Tibial nerve (tissue), 3 donors: ENCODE measurements at regions not wholly inside any gene's neighbourhood (a gene's known extent, or its start where the extent isn't known, plus 50 kb on each side); places are given as distances from the start of the nearest gene placed in this dataset.

Experiments
- POLR2A ChIP-seq, 2 donors: fragments of 450-650 bp; IDR thresholded peaks; one replicate each; pipeline ENCODE4 v1.6.1; 2017; ENCODE audit warnings: antibody characterized with exemption in 2 of 2, mild to moderate bottlenecking in 2 of 2, moderate library complexity in 2 of 2
- TF ChIP-seq, protein P1 (sequence below), 5 experiments: fragments of 200-600 bp in 3 of 5; fragments of 450-650 bp in 2 of 5; sonication (generic) in 3 of 5; IDR thresholded peaks; one replicate each; pipeline ENCODE4 v1.5.1; 2016 to 2019; ENCODE audit warnings: antibody characterized with exemption in 5 of 5, mild to moderate bottlenecking in 3 of 5, moderate library complexity in 2 of 5

DNA sequence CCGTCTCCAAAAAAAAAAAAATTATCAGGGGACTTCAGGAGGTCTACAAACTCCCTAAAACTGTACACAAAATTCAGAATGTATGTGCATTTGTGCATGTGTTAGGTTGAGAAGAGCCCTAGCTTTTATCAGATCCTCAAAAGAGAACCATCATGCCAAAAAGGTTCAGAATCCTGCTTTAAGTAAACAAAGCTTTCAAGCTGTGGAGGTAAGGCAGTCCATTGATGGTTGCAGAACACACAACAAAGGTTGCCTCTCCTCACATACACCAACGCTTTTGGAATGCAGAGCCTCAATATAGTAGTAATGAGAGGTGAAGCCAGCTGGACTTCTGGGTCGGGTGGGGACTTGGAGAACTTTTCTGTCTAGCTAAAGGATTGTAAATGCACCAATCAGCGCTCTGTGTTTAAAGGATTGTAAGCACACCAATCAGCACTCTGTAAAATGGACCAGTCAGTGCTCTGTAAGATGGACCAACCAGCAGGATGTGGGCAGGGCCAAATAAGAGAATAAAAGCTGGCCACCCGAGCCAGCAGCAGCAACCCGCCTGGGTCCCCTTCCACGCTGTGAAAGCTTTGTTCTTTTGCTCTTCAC is 57.9 kb upstream of the RNF38 start:
- TF ChIP-seq, protein P1, sequence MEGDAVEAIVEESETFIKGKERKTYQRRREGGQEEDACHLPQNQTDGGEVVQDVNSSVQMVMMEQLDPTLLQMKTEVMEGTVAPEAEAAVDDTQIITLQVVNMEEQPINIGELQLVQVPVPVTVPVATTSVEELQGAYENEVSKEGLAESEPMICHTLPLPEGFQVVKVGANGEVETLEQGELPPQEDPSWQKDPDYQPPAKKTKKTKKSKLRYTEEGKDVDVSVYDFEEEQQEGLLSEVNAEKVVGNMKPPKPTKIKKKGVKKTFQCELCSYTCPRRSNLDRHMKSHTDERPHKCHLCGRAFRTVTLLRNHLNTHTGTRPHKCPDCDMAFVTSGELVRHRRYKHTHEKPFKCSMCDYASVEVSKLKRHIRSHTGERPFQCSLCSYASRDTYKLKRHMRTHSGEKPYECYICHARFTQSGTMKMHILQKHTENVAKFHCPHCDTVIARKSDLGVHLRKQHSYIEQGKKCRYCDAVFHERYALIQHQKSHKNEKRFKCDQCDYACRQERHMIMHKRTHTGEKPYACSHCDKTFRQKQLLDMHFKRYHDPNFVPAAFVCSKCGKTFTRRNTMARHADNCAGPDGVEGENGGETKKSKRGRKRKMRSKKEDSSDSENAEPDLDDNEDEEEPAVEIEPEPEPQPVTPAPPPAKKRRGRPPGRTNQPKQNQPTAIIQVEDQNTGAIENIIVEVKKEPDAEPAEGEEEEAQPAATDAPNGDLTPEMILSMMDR (IDR thresholded peaks at IDR 0.05) = no peak
- TF ChIP-seq POLR2A (IDR thresholded peaks at IDR 0.05) = no peak
